ENCODE measurements at regions not wholly inside any gene's neighbourhood (a gene's known extent, or its start where the extent isn't known, plus 50 kb on each side); places are given as distances from the start of the nearest gene placed in this dataset.

- no peak for FAIRE-seq
Observed at GRCh38 chr9:88653911-88654310, 118.9 kb downstream of the NXNL2 start.

GRCh38 chr9:88657893-88658292 is 122.9 kb downstream of the NXNL2 start:
- no peak for FAIRE-seq
- POLR2A ChIA-PET, result no interaction called here
- Histone ChIP-seq H3K4me2 (peak overlapping the region; percentile 36), H3K4me3 (no peak overlapping the region), H3K4me1 (peaks cover 23% of the 10 kb centered on the region), H3K27ac (peak overlapping the region; percentile 32 to 63), H3K9me3 (no peaks in the 10 kb centered on the region)
- peak; percentile 71 for TF ChIP-seq GATA3 (IDR thresholded peaks at IDR 0.05; ENCODE audit: borderline replicate concordance)
- TF ChIP-seq ZSCAN20 (CRISPR knock-in tag; IDR thresholded peaks at IDR 0.05), result no peak
- TF ChIP-seq MAZ (IDR thresholded peaks at IDR 0.05; ENCODE audit: borderline replicate concordance, low read depth, low read length), result no peak
- peak in 1 of 2 experiments; percentile 20; a peak in 1 of 5 replicates for TF ChIP-seq EP300 (IDR thresholded peaks at IDR 0.05)
- WGBS (ENCODE audit: missing lambda C conversion rate), result 19% methylated on average over 2 of the region's 2 CpGs
- peak in 1 of 2 experiments; percentile 80; a peak in 3 of 6 replicates for ATAC-seq
- CTCF ChIA-PET, result no interaction called here
- DNase-seq (ENCODE audit: low read depth in 1 of 2, low spot score in 1 of 2), result peak in 1 of 2 experiments; percentile 80

More at GRCh38 chr9:88653911-88654310, 118.9 kb downstream of the NXNL2 start:
- Histone ChIP-seq H3K4me2 (peak overlapping the region; percentile 8; the same call in 1 of the 3 replicates), H3K4me1 (peaks cover 43% of the 10 kb centered on the region), H3K9me3 (no peaks in the 10 kb centered on the region), H3K27ac (peak overlapping the region in 1 of 2 experiments; percentile 37; a peak in 3 of 6 replicates), H3K4me3 (no peak overlapping the region)
- DNase-seq (ENCODE audit: low read depth in 1 of 2, low spot score in 1 of 2) (no peak), ATAC-seq (no peak)
- 76% methylated on average over 3 of the region's 3 CpGs for WGBS (ENCODE audit: missing lambda C conversion rate)
- ChIA-PET CTCF (interaction anchor here (1.6 to 2.1 kb wide), 2 partner anchors 57 to 347 kb away, joined by 4 to 5 read pairs; no protein-coding TSS in a partner anchor), POLR2A (no interaction called here)
- TF ChIP-seq EHMT2 (IDR thresholded peaks at IDR 0.05; ENCODE audit: low read depth), result no peak
- TF ChIP-seq, protein P1, sequence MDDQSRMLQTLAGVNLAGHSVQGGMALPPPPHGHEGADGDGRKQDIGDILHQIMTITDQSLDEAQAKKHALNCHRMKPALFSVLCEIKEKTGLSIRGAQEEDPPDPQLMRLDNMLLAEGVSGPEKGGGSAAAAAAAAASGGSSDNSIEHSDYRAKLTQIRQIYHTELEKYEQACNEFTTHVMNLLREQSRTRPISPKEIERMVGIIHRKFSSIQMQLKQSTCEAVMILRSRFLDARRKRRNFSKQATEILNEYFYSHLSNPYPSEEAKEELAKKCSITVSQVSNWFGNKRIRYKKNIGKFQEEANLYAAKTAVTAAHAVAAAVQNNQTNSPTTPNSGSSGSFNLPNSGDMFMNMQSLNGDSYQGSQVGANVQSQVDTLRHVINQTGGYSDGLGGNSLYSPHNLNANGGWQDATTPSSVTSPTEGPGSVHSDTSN (IDR thresholded peaks at IDR 0.05), result no peak
- no peak for TF ChIP-seq HOXA7 (CRISPR knock-in tag; IDR thresholded peaks at IDR 0.05)
- TF ChIP-seq HOXB13 (CRISPR knock-in tag; IDR thresholded peaks at IDR 0.05; ENCODE audit: low read depth), result no peak
- TF ChIP-seq POLR2AphosphoS2 (conservative IDR thresholded peaks at IDR 0.05; ENCODE audit: low read length), result no peak
- TF ChIP-seq, protein P2, sequence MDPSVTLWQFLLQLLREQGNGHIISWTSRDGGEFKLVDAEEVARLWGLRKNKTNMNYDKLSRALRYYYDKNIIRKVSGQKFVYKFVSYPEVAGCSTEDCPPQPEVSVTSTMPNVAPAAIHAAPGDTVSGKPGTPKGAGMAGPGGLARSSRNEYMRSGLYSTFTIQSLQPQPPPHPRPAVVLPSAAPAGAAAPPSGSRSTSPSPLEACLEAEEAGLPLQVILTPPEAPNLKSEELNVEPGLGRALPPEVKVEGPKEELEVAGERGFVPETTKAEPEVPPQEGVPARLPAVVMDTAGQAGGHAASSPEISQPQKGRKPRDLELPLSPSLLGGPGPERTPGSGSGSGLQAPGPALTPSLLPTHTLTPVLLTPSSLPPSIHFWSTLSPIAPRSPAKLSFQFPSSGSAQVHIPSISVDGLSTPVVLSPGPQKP (IDR thresholded peaks at IDR 0.05; ENCODE audit: low read depth, low read length), result no peak
- TF ChIP-seq ZFP36 (IDR thresholded peaks at IDR 0.05; ENCODE audit: borderline replicate concordance, partially characterized antibody), result no peak
- TF ChIP-seq HOXB5 (CRISPR knock-in tag; IDR thresholded peaks at IDR 0.05), result no peak
- no peak for TF ChIP-seq EP300 (IDR thresholded peaks at IDR 0.05)
- no peak for TF ChIP-seq ZNF302 (CRISPR knock-in tag; IDR thresholded peaks at IDR 0.05)
- TF ChIP-seq RFX5 (IDR thresholded peaks at IDR 0.05), result no peak
- no peak for TF ChIP-seq E2F6 (IDR thresholded peaks at IDR 0.05; ENCODE audit: borderline replicate concordance, low read depth)
- TF ChIP-seq RAD21 (conservative IDR thresholded peaks at IDR 0.05 in 1 of 2, IDR thresholded peaks at IDR 0.05 in 1 of 2), result no peak
- no peak for TF ChIP-seq ESRRA (IDR thresholded peaks at IDR 0.05; ENCODE audit: borderline replicate concordance, low read length)
- TF ChIP-seq NPAS2 (CRISPR knock-in tag; IDR thresholded peaks at IDR 0.05; ENCODE audit: borderline replicate concordance), result no peak
- no peak for TF ChIP-seq SREBF2 (IDR thresholded peaks at IDR 0.05)
- TF ChIP-seq, protein P3, sequence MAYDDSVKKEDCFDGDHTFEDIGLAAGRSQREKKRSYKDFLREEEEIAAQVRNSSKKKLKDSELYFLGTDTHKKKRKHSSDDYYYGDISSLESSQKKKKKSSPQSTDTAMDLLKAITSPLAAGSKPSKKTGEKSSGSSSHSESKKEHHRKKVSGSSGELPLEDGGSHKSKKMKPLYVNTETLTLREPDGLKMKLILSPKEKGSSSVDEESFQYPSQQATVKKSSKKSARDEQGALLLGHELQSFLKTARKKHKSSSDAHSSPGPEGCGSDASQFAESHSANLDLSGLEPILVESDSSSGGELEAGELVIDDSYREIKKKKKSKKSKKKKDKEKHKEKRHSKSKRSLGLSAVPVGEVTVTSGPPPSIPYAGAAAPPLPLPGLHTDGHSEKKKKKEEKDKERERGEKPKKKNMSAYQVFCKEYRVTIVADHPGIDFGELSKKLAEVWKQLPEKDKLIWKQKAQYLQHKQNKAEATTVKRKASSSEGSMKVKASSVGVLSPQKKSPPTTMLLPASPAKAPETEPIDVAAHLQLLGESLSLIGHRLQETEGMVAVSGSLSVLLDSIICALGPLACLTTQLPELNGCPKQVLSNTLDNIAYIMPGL (CRISPR knock-in tag; IDR thresholded peaks at IDR 0.05; ENCODE audit: borderline replicate concordance), result no peak
- TF ChIP-seq ZC3H11A (IDR thresholded peaks at IDR 0.05), result no peak
